Activated CD8-positive, alpha-beta T cell treated with anti-CD3 and anti-CD28 coated beads for 36 hours (primary cell): ENCODE measurements at regions not wholly inside any gene's neighbourhood (a gene's known extent, or its start where the extent isn't known, plus 50 kb on each side); places are given as distances from the start of the nearest gene placed in this dataset.

Source experiments
- ATAC-seq: fragments of 200-7000 bp; cut with Tn5 transposase; one replicate; pipeline ENCODE4 v1.10.0; 2021; ENCODE audit warnings: mild to moderate bottlenecking, moderate library complexity
- CTCF ChIA-PET: fragments of 350-600 bp; sonication (Branson Sonifier 250); formaldehyde crosslinking; loops from one replicate; lab custom pipeline; 2021; ENCODE audit warnings: antibody characterized with exemption; lab: Charles Lee
- POLR2A ChIA-PET: fragments of 350-600 bp; sonication (Branson Sonifier 250); formaldehyde crosslinking; loops from one replicate; lab custom pipeline; 2021; ENCODE audit warnings: antibody characterized with exemption; lab: Charles Lee
- DNase-seq: peaks from one replicate; pipeline ENCODE4 v3.0.0-alpha.2; 2020
- H3K27ac Mint-ChIP-seq: one replicate; pipeline ENCODE4 v1.8.0; 2021; ENCODE audit warnings: mild to moderate bottlenecking, mixed read lengths
- H3K27me3 Mint-ChIP-seq: one replicate; pipeline ENCODE4 v1.8.0; 2021; ENCODE audit warnings: mixed read lengths
- H3K36me3 Mint-ChIP-seq: one replicate; pipeline ENCODE4 v1.8.0; 2021; ENCODE audit warnings: low read depth, mixed read lengths
- H3K4me1 Mint-ChIP-seq: one replicate; pipeline ENCODE4 v1.8.0; 2021; ENCODE audit warnings: low read depth, mixed read lengths
- H3K4me3 Mint-ChIP-seq: one replicate; pipeline ENCODE4 v1.8.0; 2021; ENCODE audit warnings: mild to moderate bottlenecking, moderate library complexity, mixed read lengths
- H3K9me3 Mint-ChIP-seq: one replicate; pipeline ENCODE4 v1.8.0; 2021; ENCODE audit warnings: mixed read lengths
- CTCF ChIP-seq: fragments of 200-600 bp; IDR thresholded peaks from one replicate; pipeline ENCODE4 v1.8.0; 2022; ENCODE audit warnings: antibody characterized with exemption, mild to moderate bottlenecking
- intact Hi-C: fragments of 100-400 bp; cut with micrococcal nuclease; formaldehyde crosslinking; loops from one replicate; pipeline ENCODE4 v1.10.0; 2022

GRCh38 chr11:90601261-90601660, 378.4 kb upstream of the CHORDC1 start:
- no peak overlapping the region for H3K27ac Mint-ChIP-seq
- H3K36me3 Mint-ChIP-seq: no peaks in the 10 kb centered on the region
- H3K9me3 Mint-ChIP-seq: peaks cover 1% of the 10 kb centered on the region
- ATAC-seq: no peak
- no peak overlapping the region for H3K4me3 Mint-ChIP-seq
- no peak for DNase-seq
- ChIA-PET POLR2A (no interaction called here), CTCF (no interaction called here)
- no peaks in the 10 kb centered on the region for H3K4me1 Mint-ChIP-seq
- intact Hi-C loops: no loop called here
- no peak for TF ChIP-seq CTCF
- no peaks in the 10 kb centered on the region for H3K27me3 Mint-ChIP-seq

GRCh38 chr11:90594658-90595057, 371.8 kb upstream of the CHORDC1 start:
- no peak for TF ChIP-seq CTCF
- Mint-ChIP-seq H3K4me1 (no peaks in the 10 kb centered on the region), H3K9me3 (peaks cover 5% of the 10 kb centered on the region), H3K27me3 (no peaks in the 10 kb centered on the region), H3K36me3 (no peaks in the 10 kb centered on the region), H3K4me3 (no peak overlapping the region), H3K27ac (no peak overlapping the region)
- CTCF ChIA-PET: no interaction called here
- intact Hi-C loops: no loop called here
- POLR2A ChIA-PET: no interaction called here
- ATAC-seq (no peak), DNase-seq (no peak)

GRCh38 chr11:90593099-90593498, 370.2 kb upstream of the CHORDC1 start:
- Mint-ChIP-seq H3K4me1 (no peaks in the 10 kb centered on the region), H3K36me3 (no peaks in the 10 kb centered on the region)
- CTCF ChIA-PET: no interaction called here

GRCh38 chr11:90590286-90590685, 367.4 kb upstream of the CHORDC1 start:
- ATAC-seq: no peak
- Mint-ChIP-seq H3K9me3 (peaks cover 4% of the 10 kb centered on the region), H3K27ac (no peak overlapping the region), H3K36me3 (no peaks in the 10 kb centered on the region), H3K27me3 (no peaks in the 10 kb centered on the region), H3K4me3 (no peak overlapping the region), H3K4me1 (no peaks in the 10 kb centered on the region)
- POLR2A ChIA-PET: no interaction called here
- no peak for TF ChIP-seq CTCF
- intact Hi-C loops: no loop called here
- no peak for DNase-seq
- CTCF ChIA-PET: no interaction called here

More at GRCh38 chr11:90593099-90593498, 370.2 kb upstream of the CHORDC1 start:
- ATAC-seq (no peak), DNase-seq (no peak)
- Mint-ChIP-seq H3K27me3 (no peaks in the 10 kb centered on the region), H3K27ac (no peak overlapping the region), H3K9me3 (peaks cover 5% of the 10 kb centered on the region), H3K4me3 (no peak overlapping the region)
- TF ChIP-seq CTCF: no peak
- POLR2A ChIA-PET: no interaction called here
- intact Hi-C loops: no loop called here

GRCh38 chr11:90589735-90590134, 366.9 kb upstream of the CHORDC1 start:
- no peaks in the 10 kb centered on the region for H3K27me3 Mint-ChIP-seq
- DNase-seq (no peak), ATAC-seq (no peak)
- no peak overlapping the region for H3K4me3 Mint-ChIP-seq
- TF ChIP-seq CTCF: no peak
- intact Hi-C loops: no loop called here
- peaks cover 4% of the 10 kb centered on the region for H3K9me3 Mint-ChIP-seq
- CTCF ChIA-PET: no interaction called here
- H3K36me3 Mint-ChIP-seq: no peaks in the 10 kb centered on the region
- no peak overlapping the region for H3K27ac Mint-ChIP-seq
- POLR2A ChIA-PET: no interaction called here
- H3K4me1 Mint-ChIP-seq: no peaks in the 10 kb centered on the region
